NOMO-1 treated with dmso at 0.1 percent for 144 hours (cell line): ENCODE measurements at regions not wholly inside any gene's neighbourhood (a gene's known extent, or its start where the extent isn't known, plus 50 kb on each side); places are given as distances from the start of the nearest gene placed in this dataset.
"Not testable (repeated sequence)": the region's sequence is repeated elsewhere in the genome, so short reads cannot be mapped to it uniquely, and the experiment has no call there.

Experiments
- DNase-seq: peaks from one replicate; lab custom pipeline; 2025; ENCODE audit not compliant: unreplicated experiment; lab: John Stamatoyannopoulos, UW

DNA sequence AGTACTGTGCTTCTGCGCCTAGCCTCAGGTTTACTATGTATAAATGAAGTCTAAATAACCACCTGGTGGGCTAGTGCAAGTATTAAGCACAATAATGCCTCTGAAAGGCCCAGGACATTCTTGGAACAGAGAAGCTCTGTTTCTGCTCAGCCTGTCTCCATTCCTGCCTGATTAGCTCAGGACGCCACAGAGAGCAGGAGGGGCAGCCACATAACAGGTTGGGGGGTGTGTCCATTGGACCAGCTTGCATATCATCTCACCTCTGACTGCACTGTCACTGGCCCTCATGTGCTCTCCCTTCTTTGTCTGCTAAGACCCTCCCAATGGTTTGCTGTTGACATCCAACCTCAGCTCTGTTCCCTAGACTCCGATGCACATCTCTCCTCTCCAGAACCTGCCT, 52.8 kb upstream of the IKZF1 start:
- DNase-seq: no peak

- no peak for DNase-seq
Observed at GRCh38 chr7:50246551-50246950, 58.0 kb upstream of the IKZF1 start.

DNA sequence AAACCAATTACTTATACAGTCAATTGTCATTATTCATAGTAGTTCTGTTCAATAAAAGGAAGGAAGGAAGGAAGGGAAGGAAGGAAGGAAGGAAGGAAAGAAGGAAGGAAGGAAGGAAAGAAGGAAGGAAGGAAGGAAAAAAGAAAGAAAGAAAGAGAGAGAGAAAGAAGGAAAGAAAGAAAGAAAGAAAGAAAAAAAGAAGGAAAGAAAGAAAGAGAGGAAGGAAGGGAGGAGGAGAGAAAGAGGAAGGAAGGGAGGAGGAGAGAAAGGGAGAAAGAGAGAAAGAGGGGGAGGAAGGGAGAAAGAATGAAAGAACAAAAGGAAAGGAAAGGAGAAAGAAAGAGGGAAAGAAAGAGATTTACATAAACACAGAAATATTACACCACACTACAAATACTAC, 62.4 kb upstream of the IKZF1 start:
- not testable (repeated sequence) for DNase-seq

- not testable (repeated sequence) for DNase-seq
Observed at GRCh38 chr7:50240699-50241098, 63.8 kb upstream of the IKZF1 start.

DNA sequence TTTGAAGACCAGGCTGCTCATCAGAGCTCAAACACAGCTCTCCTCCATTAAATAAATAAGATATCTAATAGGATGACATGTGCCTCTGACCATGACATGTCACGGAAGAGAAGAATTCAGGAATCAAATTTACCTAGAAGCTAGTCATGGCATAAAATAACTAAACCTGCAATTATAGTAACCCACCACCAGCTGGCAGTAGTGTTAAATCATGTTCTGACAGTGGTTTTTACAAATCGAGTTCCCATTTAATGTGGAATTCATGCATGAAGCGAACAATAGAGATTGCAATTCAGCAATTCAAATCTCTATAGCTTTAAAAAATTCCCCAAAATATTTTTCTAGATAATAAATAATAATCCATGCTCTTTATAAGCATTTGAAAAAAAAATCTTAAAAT, 74.6 kb upstream of the IKZF1 start:
- DNase-seq: peak; percentile 18

- DNase-seq: no peak
Observed at GRCh38 chr7:50228148-50228547, 76.4 kb upstream of the IKZF1 start.

- peak; percentile 30 for DNase-seq
Observed at GRCh38 chr7:50227726-50228125, 76.8 kb upstream of the IKZF1 start.

DNA sequence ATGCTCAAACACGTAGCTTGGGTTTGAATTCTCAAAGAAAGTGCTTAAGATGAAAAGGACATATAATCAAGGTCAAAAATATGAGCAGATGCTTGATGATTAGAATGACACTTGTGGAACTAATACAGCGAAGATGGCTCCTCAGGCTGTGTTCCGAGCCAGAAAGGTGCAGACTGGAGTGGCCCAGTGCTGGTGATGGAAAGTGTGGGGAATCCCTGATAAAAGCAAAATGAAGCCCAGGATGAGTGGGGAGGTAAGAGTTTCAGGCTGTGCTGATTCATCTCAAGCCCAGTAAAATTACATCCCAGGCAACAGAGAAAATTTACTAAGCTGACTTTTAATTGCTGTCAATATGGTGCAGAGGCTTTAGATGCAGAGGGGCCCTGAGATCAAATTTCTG, 77.8 kb upstream of the IKZF1 start:
- DNase-seq: no peak

DNA sequence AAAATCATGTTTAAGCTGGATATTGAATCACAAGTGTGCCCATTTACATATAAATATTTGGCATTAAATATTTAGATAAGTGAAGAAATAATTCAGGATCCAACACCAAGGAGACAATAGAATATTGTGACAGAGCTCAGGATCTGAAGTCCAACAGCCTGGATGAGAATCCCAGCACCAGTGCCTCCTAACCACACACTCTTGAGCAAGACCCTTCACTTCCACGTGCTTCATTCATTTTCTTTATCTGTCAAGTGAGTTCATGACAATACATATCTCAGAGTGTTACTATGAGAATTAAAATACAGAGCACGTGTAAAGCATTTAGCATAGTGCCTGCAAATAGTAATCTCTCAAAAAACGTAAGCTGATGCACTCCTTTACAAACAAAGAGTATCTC, 78.4 kb upstream of the IKZF1 start:
- DNase-seq: no peak

- no peak for DNase-seq
Observed at GRCh38 chr7:50221433-50221832, 83.1 kb upstream of the IKZF1 start.

DNA sequence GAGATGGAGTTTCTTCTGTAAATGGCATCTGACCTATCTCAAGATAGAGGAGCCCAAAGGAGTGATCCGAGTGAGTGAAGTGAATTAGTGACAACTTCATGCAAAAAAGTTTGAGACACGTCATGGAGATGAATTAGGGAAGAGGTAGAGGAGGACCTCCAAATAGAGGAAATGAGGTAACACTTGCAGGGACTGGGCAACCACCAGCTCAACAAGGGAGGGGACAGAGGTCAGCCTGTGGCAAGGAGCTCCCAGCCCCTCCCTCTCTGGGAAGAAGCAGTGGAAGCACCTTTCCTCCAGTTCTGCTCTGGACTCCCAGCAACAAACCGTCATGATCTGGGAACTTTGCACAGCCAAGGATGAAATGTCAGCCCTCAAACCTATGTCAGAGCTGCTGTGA, 83.5 kb upstream of the IKZF1 start:
- peak; percentile 63 for DNase-seq

- peak; percentile 54 for DNase-seq
Observed at GRCh38 chr7:50220273-50220672, 84.2 kb upstream of the IKZF1 start.

GRCh38 chr7:50217821-50218281, 86.7 kb upstream of the IKZF1 start:
- peak; percentile 76 for DNase-seq

- DNase-seq: no peak
Observed at GRCh38 chr7:50217401-50217800, 87.1 kb upstream of the IKZF1 start.

GRCh38 chr7:50216626-50217025, 87.9 kb upstream of the IKZF1 start:
- DNase-seq: no peak

GRCh38 chr7:50214771-50215170, 89.7 kb upstream of the IKZF1 start:
- no peak for DNase-seq

GRCh38 chr7:50214126-50214670, 90.3 kb upstream of the IKZF1 start:
- peak; percentile 22 for DNase-seq

DNA sequence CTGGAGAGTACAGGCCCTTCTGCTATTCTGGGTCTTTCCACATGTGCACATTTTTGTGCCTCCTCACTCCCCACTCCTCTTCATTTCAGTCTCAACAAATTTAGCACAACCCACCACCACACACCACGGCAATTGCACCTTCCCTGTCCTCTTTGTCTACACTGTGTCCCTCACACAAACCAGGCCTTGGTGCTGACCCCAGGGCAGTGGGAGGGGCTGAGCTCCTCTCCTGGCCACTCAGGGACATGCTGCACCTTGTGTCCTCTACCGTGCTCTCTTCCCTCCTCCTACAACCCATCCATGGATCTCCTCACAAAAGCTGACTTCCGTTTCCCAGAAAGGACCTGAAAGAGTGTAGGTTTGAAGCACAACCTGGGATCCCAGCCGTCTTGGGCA, 90.9 kb upstream of the IKZF1 start:
- DNase-seq: no peak

DNA sequence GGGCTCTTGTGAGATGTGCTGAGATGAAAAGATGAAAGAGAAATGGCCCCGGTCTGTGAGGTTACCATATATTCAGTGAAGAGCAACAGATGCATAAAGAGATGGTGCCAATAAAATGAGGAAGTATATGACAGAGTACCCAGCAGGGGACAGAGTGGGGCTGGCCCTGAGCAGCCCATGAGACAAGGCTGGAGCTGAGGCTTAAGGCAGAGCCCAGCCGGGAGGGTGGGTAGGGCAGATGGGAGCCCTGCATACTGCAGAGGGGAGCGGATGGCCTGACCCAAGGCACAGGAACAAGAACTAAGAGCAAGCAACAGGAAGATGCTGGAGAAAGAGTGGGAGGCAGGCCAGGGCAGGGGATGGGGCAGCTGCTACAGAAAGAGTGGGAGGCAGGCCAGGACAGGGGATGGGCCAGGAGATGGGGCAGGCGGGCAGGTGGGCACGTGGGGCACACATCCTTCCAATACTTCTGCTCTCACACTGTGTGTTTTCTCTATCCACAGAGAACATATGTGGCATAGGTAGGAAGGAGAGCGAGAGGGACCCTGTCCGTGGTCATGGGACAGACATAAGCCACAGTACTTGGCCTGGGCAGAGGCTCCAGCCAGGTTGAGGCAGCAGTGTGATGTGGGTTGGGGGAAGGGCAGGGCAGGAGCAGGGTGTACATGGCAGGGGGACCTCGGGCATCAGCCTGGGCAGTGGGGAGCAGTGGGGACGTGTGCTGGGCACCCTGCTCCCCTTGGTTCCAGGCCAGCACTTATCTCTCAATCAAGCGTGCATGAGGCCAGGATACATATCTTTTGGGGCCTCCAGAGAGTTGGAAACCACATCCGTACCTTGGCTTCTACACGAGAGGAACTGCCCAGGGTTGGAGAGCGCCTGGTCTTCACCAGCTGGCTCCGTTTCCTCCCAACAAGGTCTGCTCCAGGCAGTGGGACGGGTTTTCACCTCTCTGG, 91.6 kb upstream of the IKZF1 start:
- DNase-seq: peak; percentile 74

- no peak for DNase-seq
Observed at GRCh38 chr7:50212016-50212325, 92.5 kb upstream of the IKZF1 start.

DNA sequence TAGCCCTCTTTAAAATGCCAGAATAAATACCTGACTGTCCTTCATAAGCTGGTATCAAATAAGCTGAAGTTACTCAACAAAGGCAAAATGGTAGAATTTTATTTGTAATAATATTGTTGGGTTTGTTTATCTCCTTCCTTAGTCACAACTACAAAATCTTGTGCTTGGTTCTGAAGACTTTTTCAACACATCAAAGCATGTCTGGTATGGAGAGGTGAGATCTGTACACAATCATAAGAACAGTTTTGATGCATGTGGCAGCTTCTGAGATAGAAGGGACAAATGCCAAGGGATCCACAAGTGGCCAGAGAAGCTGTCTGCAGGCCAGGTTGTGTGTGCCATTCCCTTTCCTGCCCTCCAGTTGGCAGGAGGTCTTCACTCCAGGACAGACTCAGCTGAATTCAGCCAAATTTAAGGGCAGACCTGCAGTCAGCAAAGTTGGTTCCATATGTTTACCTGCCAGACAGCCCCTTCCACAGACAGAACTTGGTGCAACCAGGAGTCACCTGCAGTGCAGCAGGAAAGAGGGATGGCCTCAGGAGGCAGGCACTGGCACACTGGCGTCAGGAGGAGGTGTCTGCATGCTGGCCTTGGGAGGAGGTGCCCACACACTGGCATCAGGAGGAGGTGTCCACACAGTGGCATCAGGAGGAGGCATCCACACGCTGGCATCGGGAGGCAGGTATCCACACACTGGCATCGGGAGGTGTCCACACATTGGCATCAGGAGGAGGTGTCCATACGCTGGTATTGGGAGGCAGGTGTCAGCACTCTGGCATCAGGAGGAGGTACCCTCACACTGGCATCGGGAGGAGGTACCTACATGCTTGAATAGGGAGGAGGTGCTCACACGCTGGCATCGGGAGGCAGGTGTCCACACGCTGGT, 93.1 kb upstream of the IKZF1 start:
- no peak for DNase-seq

- no peak for DNase-seq
Observed at GRCh38 chr7:50210706-50211115, 93.8 kb upstream of the IKZF1 start.
